ENCODE measurements at regions not wholly inside any gene's neighbourhood (a gene's known extent, or its start where the extent isn't known, plus 50 kb on each side); places are given as distances from the start of the nearest gene placed in this dataset.

- DNase-seq (ENCODE audit: low read depth, low spot score) (no peak), ATAC-seq (no peak)
- ChIA-PET RAD21 (ENCODE audit: low non-redundant PET in 1 of 2, low total read pairs in 2 of 2, uncharacterized antibody in 2 of 2, unreplicated experiment in 2 of 2) (no interaction called here), CTCF (no interaction called here), POLR2A (no interaction called here)
- no peaks in the 10 kb centered on the region for H3K27me3 ChIP-seq (ENCODE audit: insufficient read depth, low read length)
- BruUV-seq (replicated peaks) = no TSS peak
- H3K4me1 ChIP-seq (ENCODE audit: control insufficient read depth in 1 of 2, insufficient read depth in 2 of 2, low read length in 2 of 2) = no peaks in the 10 kb centered on the region
- H2AFZ ChIP-seq (ENCODE audit: low read depth, low read length, poor library complexity, severe bottlenecking) = no peak overlapping the region
- H3K79me2 ChIP-seq (ENCODE audit: insufficient read depth, low read length) = no peaks in the 10 kb centered on the region
- no peaks in the 10 kb centered on the region for H4K20me1 ChIP-seq (ENCODE audit: insufficient read depth)
- intact Hi-C loops (cut with micrococcal nuclease) = no loop called here
- H3K4me2 ChIP-seq (ENCODE audit: low read length) = no peak overlapping the region
- H3K9ac ChIP-seq (ENCODE audit: low read length) = no peak overlapping the region
- TF ChIP-seq POLR2A (IDR thresholded peaks at IDR 0.05; ENCODE audit: borderline replicate concordance, extremely low read depth, insufficient read depth, insufficient read length) (no peak), TCF7L2 (IDR thresholded peaks at IDR 0.05; ENCODE audit: borderline replicate concordance, extremely low read depth, insufficient read depth, insufficient read length) (no peak), CBX3 (IDR thresholded peaks at IDR 0.05; ENCODE audit: low read depth) (no peak), ZBTB33 (IDR thresholded peaks at IDR 0.05; ENCODE audit: extremely low read depth, insufficient replicate concordance, low read length) (no peak)
- H3K9me3 ChIP-seq (ENCODE audit: control insufficient read depth in 1 of 2, insufficient read depth in 1 of 2, low read depth in 1 of 2, low read length in 2 of 2) = no peaks in the 10 kb centered on the region
- H3K4me3 ChIP-seq (replicated peaks in 1 of 2; ENCODE audit: low read depth in 1 of 2, low read length in 2 of 2) = no peak overlapping the region
- H3K27ac ChIP-seq (ENCODE audit: low read depth, low read length) = no peak overlapping the region
- no peaks in the 10 kb centered on the region for H3K36me3 ChIP-seq (ENCODE audit: control insufficient read depth in 1 of 2, insufficient read depth in 2 of 2, low read length in 2 of 2)
- H3K9me2 ChIP-seq (ENCODE audit: insufficient read depth) = no peaks in the 10 kb centered on the region
Observed at GRCh38 chr1:201661823-201662359, 123.0 kb downstream of the NAV1 start.

- Histone ChIP-seq H3K4me2 (ENCODE audit: low read length) (no peak overlapping the region), H3K9me2 (ENCODE audit: insufficient read depth) (no peaks in the 10 kb centered on the region), H3K9me3 (ENCODE audit: control insufficient read depth in 1 of 2, insufficient read depth in 1 of 2, low read depth in 1 of 2, low read length in 2 of 2) (no peaks in the 10 kb centered on the region), H3K79me2 (ENCODE audit: insufficient read depth, low read length) (no peaks in the 10 kb centered on the region), H2AFZ (ENCODE audit: low read depth, low read length, poor library complexity, severe bottlenecking) (no peak overlapping the region), H3K36me3 (ENCODE audit: control insufficient read depth in 1 of 2, insufficient read depth in 2 of 2, low read length in 2 of 2) (no peaks in the 10 kb centered on the region), H3K27ac (ENCODE audit: low read depth, low read length) (no peak overlapping the region), H3K4me3 (replicated peaks in 1 of 2; ENCODE audit: low read depth in 1 of 2, low read length in 2 of 2) (no peak overlapping the region), H4K20me1 (ENCODE audit: insufficient read depth) (no peaks in the 10 kb centered on the region), H3K27me3 (ENCODE audit: insufficient read depth, low read length) (no peaks in the 10 kb centered on the region), H3K9ac (ENCODE audit: low read length) (no peak overlapping the region), H3K4me1 (ENCODE audit: control insufficient read depth in 1 of 2, insufficient read depth in 2 of 2, low read length in 2 of 2) (no peaks in the 10 kb centered on the region)
- no peak for TF ChIP-seq ZBTB33 (IDR thresholded peaks at IDR 0.05; ENCODE audit: extremely low read depth, insufficient replicate concordance, low read length)
- no peak for ATAC-seq
- CTCF ChIA-PET = no interaction called here
- no peak for DNase-seq (ENCODE audit: low read depth, low spot score)
- intact Hi-C loops (cut with micrococcal nuclease) = no loop called here
- BruUV-seq (replicated peaks) = no TSS peak
- RAD21 ChIA-PET (ENCODE audit: low non-redundant PET in 1 of 2, low total read pairs in 2 of 2, uncharacterized antibody in 2 of 2, unreplicated experiment in 2 of 2) = no interaction called here
- POLR2A ChIA-PET = no interaction called here
Observed at GRCh38 chr1:201662646-201663045, 123.7 kb downstream of the NAV1 start.
